GM12873 (cell line): ENCODE measurements at regions not wholly inside any gene's neighbourhood (a gene's known extent, or its start where the extent isn't known, plus 50 kb on each side); places are given as distances from the start of the nearest gene placed in this dataset.

Source experiments
- TF ChIP-seq, protein P1 (sequence below): IDR thresholded peaks from 2 replicates; pipeline ENCODE4 v1.5.1; 2012; ENCODE audit warnings: low read depth, mild to moderate bottlenecking, moderate library complexity, low read length, control low read depth; ENCODE audit not compliant: insufficient read depth; ENCODE audit errors: missing control alignments

DNA sequence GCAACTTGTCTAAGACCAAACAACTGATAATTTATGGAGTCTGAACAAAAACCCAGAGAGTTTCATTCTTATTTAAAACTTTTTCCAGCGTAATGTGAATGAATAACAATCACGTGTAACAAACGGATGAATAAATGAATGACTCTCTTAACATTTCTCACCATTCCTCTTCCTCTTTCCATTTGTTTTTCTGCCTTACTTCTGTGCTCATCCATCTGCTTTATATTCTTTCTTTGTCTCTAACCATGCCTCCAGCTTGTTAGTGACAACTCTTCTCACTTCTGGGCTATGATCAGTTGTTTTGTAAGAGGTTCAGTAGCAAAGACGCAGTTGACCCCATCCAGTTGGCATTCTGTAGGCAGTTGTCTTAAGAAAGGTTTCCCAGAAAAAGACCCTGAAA lies 133.7 kb upstream of the MB21D2 start:
- TF ChIP-seq, protein P1, sequence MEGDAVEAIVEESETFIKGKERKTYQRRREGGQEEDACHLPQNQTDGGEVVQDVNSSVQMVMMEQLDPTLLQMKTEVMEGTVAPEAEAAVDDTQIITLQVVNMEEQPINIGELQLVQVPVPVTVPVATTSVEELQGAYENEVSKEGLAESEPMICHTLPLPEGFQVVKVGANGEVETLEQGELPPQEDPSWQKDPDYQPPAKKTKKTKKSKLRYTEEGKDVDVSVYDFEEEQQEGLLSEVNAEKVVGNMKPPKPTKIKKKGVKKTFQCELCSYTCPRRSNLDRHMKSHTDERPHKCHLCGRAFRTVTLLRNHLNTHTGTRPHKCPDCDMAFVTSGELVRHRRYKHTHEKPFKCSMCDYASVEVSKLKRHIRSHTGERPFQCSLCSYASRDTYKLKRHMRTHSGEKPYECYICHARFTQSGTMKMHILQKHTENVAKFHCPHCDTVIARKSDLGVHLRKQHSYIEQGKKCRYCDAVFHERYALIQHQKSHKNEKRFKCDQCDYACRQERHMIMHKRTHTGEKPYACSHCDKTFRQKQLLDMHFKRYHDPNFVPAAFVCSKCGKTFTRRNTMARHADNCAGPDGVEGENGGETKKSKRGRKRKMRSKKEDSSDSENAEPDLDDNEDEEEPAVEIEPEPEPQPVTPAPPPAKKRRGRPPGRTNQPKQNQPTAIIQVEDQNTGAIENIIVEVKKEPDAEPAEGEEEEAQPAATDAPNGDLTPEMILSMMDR, result no peak

DNA sequence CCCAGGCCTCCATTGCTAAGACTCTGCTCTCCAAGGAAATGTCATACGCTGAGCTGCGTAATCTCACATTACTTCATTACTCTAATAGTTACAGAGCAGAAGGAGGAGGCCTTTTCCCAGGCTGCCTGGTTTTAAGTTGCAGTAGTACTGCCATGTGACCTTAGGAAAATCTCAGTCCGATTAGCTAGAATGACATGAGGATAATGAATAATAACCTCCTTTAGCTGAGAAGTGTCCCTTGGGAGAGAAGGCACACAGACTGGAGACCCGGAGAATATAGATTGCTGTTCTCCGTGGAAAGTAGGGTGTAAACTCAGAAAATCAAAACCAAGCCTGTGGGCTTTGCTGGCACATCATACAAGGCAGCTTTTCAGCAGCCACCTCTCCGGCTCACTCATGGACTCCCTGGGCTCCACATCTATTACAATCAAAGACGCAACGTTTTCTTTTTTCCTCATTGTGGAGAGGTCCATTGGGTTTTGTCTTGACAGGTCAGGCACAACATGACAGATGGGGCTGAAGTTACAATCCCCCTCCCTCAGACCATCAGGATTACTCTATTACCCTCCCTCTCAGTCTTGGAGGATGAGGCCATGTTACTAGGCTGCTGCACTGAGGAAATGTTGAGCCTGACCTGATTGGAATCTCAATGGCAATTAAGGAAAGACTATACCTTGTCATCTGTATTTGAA lies 134.8 kb upstream of the MB21D2 start:
- TF ChIP-seq, protein P1, result no peak

DNA sequence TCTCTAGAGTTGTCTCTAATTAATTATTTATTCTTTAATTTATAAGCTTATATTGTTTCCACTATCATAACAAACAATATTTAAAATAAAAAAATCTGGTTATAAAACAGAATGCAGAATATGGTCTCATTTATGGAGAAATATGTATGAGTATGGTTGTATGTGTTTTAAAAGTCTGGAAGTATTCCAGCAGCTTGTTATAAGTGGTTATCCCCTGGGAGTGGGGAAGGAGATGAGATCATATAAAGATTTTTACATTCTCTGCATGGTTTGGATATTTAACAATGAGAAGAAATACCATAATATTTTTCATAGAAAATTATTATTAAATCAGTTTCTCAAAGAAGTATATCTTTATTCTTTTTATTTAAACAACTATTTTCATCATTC lies 135.4 kb upstream of the MB21D2 start:
- TF ChIP-seq, protein P1, result no peak

DNA sequence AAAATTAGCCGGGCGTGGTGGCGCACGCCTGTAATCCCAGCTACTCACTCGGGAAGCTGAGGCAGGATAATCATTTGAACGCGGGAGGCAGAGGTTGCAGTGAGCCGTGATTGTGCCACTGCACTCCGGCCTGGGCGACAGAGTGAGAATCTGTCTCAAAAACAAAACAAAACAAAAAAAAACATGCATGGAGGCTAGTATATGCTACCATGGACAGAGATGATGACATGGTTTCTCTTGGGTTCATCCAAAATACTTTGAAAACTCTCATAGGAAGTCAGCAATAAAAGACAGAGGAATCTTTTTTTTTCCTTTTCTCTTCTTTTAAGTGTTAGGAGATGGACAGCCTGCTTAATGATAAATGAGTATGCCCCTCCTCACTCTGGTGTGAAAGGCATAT lies 137.7 kb upstream of the MB21D2 start:
- TF ChIP-seq, protein P1, result no peak

DNA sequence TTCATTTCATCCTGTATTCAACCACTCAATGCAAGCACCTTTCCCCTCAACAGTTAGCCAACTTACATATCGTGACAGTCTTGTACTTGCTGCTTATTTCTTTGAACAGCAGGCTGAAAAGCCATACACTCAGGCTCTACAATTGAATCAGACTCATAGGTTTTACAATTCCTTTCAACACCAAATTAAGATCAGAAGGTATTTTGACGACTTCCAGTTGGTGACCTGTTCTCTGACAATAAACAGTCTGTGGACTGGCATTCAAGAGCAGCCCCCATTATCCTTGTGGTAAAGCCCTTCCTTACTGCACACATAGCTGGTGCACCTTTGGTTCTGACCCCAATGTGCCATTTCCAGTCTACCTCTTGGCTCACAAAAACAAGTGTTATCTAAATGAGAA lies 140.0 kb upstream of the MB21D2 start:
- TF ChIP-seq, protein P1, result no peak

DNA sequence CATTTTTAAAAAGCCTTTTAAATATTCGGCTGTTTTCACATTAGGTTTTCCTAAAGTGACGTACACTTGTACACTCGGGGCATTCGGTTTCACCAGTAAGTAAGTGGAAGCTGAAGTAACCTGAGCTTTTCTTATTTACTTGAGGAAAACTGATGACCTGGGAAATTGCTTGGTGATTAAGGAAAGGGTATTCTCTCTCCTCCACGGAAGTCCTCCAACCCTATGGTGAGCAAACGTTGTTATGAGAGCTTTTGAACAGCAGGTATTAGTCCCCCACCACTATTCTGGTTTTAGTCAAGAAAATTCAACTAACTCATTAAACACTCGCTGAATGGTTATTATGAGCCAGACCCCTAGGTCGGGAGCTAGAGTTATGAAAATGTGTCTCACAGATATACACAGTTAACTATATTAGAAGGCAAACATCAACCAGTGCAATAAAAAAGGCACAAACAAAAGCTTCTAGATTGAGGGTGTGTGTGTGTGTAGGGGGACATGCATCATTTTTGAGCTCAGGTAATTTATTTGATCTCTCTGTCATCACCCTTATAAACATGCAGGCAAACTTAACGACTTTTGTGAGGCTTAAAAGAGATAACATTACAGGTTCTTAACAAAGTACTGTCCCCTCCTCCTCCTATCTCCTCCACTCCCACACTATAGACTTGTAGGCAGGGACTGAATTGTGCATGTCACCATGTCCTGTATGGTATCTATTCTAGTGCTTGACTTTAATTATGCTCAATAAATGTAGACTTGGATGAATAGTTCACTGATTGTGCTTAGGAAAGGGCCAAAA lies 143.3 kb upstream of the MB21D2 start:
- TF ChIP-seq, protein P1, result no peak

DNA sequence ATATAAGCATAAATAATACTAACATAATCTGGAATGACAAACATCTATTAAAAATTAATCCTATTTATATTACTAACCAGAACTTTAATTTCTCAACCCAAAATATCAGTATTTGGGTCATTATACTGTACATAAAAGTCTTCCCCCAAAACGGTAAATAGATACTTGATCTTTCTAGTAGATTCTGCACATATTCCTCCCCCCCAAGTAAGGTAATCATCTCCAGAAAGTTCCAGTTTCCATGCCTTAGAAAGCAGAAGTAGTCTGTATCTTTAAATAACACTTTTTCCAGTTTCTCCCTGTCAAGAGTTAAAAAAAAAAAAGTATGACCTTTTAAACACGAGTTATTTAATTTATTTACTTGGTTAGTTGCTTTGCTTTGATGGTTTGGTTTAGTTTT lies 150.7 kb upstream of the MB21D2 start:
- TF ChIP-seq, protein P1, result no peak
